Smooth muscle cell (in vitro differentiated cells): ENCODE measurements at regions not wholly inside any gene's neighbourhood (a gene's known extent, or its start where the extent isn't known, plus 50 kb on each side); places are given as distances from the start of the nearest gene placed in this dataset.

Experiments
- DNase-seq: peaks from one replicate; lab custom pipeline; 2025; ENCODE audit not compliant: unreplicated experiment; lab: John Stamatoyannopoulos, UW
- H2AFZ ChIP-seq: fragments of 200-600 bp; sonication (generic); 2 replicates; pipeline ENCODE4 v1.6.0; 2016; ENCODE audit warnings: antibody characterized with exemption, low read depth, mild to moderate bottlenecking
- H3F3A ChIP-seq: fragments of 200-600 bp; sonication (generic); 2 replicates; pipeline ENCODE4 v1.6.0; 2017; ENCODE audit warnings: antibody characterized with exemption, low read depth
- H3K27ac ChIP-seq: fragments of 200-600 bp; sonication (generic); 2 replicates; pipeline ENCODE4 v1.5.1; 2016; ENCODE audit warnings: low read depth, mild to moderate bottlenecking
- H3K27me3 ChIP-seq: fragments of 200-600 bp; sonication (generic); 2 replicates; pipeline ENCODE4 v1.6.1; 2016; ENCODE audit warnings: low read depth, mild to moderate bottlenecking
- H3K36me3 ChIP-seq: fragments of 200-600 bp; sonication (generic); 2 replicates; pipeline ENCODE4 v1.5.1; 2016; ENCODE audit warnings: low read depth
- H3K4me1 ChIP-seq: fragments of 200-600 bp; sonication (generic); 2 replicates; pipeline ENCODE4 v1.5.1; 2016; ENCODE audit warnings: low read depth
- H3K4me2 ChIP-seq: fragments of 200-600 bp; sonication (generic); 2 replicates; pipeline ENCODE4 v1.6.0; 2016; ENCODE audit warnings: mild to moderate bottlenecking
- H3K4me3 ChIP-seq: fragments of 200-600 bp; sonication (generic); 2 replicates; pipeline ENCODE4 v1.5.1; 2016; ENCODE audit warnings: mild to moderate bottlenecking
- H3K79me2 ChIP-seq: fragments of 200-600 bp; sonication (generic); 2 replicates; pipeline ENCODE4 v1.6.0; 2016; ENCODE audit warnings: low read depth, mild to moderate bottlenecking
- H3K9ac ChIP-seq: fragments of 200-600 bp; sonication (generic); 2 replicates; pipeline ENCODE4 v1.6.0; 2016; ENCODE audit warnings: low read depth
- H3K9me3 ChIP-seq: fragments of 200-600 bp; sonication (generic); replicated peaks from 2 replicates; pipeline ENCODE4 v1.5.1; 2016; ENCODE audit warnings: low read depth
- H4K20me1 ChIP-seq: fragments of 200-600 bp; sonication (generic); 2 replicates; pipeline ENCODE4 v1.6.0; 2016; ENCODE audit warnings: low read depth
- WGBS: methylation state at CpG from one replicate; pipeline ENCODE4 v1.1.7; 2016; ENCODE audit warnings: low lambda C conversion rate; 5-methylcytosine and 5-hydroxymethylcytosine counted together
- TF ChIP-seq, protein P1 (sequence below): fragments of 200-600 bp; sonication (generic); IDR thresholded peaks from 2 replicates; pipeline ENCODE4 v1.5.1; 2017; ENCODE audit warnings: borderline replicate concordance, mild to moderate bottlenecking, antibody characterized with exemption; ENCODE audit not compliant: insufficient read depth, poor library complexity, severe bottlenecking

DNA sequence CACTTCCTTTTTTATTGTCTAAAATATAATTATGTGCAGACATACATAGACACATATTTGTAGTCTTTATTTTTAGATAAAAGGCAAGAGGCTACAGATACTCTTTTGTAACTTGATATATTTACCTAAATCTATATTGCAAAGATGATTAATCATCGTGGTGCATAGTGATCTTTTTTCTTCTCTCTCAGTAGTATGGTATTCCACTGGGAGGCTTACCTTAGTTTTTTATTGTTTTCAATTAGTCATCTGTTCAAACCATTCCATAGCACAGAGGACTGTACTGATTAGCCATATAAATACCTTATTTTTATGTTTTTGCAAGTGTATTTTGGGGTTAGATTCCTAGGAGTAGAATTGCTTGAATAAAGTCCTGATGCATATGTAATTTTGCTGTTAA lies 619.7 kb downstream of the GRXCR1 start:
- Histone ChIP-seq H3K9me3 (no peaks in the 10 kb centered on the region), H3F3A (no peaks in the 10 kb centered on the region), H3K36me3 (no peaks in the 10 kb centered on the region), H3K27ac (no peak overlapping the region), H3K9ac (no peak overlapping the region), H3K4me1 (no peaks in the 10 kb centered on the region), H3K79me2 (no peaks in the 10 kb centered on the region), H4K20me1 (no peaks in the 10 kb centered on the region), H3K4me2 (no peak overlapping the region), H3K4me3 (no peak overlapping the region), H3K27me3 (no peaks in the 10 kb centered on the region), H2AFZ (no peak overlapping the region)
- TF ChIP-seq, protein P1, sequence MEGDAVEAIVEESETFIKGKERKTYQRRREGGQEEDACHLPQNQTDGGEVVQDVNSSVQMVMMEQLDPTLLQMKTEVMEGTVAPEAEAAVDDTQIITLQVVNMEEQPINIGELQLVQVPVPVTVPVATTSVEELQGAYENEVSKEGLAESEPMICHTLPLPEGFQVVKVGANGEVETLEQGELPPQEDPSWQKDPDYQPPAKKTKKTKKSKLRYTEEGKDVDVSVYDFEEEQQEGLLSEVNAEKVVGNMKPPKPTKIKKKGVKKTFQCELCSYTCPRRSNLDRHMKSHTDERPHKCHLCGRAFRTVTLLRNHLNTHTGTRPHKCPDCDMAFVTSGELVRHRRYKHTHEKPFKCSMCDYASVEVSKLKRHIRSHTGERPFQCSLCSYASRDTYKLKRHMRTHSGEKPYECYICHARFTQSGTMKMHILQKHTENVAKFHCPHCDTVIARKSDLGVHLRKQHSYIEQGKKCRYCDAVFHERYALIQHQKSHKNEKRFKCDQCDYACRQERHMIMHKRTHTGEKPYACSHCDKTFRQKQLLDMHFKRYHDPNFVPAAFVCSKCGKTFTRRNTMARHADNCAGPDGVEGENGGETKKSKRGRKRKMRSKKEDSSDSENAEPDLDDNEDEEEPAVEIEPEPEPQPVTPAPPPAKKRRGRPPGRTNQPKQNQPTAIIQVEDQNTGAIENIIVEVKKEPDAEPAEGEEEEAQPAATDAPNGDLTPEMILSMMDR = no peak
- WGBS = 86% methylated on average over 1 of the region's 1 CpG
- DNase-seq = no peak

DNA sequence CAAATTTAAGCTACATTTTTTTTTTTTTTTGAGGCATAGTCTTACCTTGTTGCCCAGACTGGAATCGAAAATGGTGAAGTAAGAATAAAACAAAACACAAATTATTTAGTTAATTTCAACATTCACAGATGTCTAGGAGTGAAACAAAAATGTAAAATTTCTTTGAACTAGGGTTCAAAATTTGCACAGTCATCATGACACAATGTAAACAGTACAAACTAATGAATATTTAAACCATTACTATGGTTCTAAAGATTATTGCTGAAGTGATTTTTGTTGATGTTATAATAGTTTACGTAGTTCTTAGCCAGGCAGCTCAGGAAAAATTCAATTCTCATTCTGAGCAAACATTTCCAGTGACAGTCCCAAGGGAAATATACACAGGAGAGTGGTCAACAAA lies 633.1 kb downstream of the GRXCR1 start:
- no peak overlapping the region for H2AFZ ChIP-seq
- no peak for DNase-seq
- TF ChIP-seq, protein P1 = no peak

DNA sequence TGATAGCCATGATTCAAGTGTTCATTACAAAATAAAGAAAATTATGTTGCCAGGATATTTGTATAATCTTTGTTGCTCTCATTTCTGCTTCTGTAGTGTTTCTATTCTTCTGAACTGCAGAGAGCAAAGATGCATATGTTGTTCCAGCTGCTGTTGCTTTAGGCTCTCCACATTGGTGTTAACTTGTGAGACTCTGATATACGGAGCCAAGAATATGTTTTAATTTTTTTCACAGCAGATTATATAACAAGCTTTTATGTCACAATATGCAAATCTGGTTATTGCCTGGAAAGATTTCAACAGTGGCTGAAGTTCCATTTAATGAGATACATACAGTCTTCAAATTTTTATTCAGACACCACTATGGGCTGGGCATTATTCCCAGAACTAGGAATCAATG lies 655.0 kb downstream of the GRXCR1 start:
- Histone ChIP-seq H3K27ac (no peak overlapping the region), H3K27me3 (no peaks in the 10 kb centered on the region), H3K79me2 (no peaks in the 10 kb centered on the region), H2AFZ (no peak overlapping the region), H4K20me1 (no peaks in the 10 kb centered on the region), H3F3A (no peaks in the 10 kb centered on the region), H3K4me1 (no peaks in the 10 kb centered on the region), H3K9ac (no peak overlapping the region), H3K9me3 (peaks cover 3% of the 10 kb centered on the region), H3K4me2 (no peak overlapping the region), H3K36me3 (no peaks in the 10 kb centered on the region), H3K4me3 (no peak overlapping the region)
- TF ChIP-seq, protein P1 = no peak
- 82% methylated on average over 1 of the region's 1 CpG for WGBS
- DNase-seq = no peak

More for the DNA sequence above, 633.1 kb downstream of the GRXCR1 start:
- no peaks in the 10 kb centered on the region for H3K36me3 ChIP-seq
- H3K4me1 ChIP-seq = no peaks in the 10 kb centered on the region
- no peak overlapping the region for H3K4me3 ChIP-seq
- no peaks in the 10 kb centered on the region for H3K27me3 ChIP-seq
- H3K9ac ChIP-seq = no peak overlapping the region
- H3K79me2 ChIP-seq = no peaks in the 10 kb centered on the region
- no peaks in the 10 kb centered on the region for H4K20me1 ChIP-seq
- WGBS = 95% methylated on average over 2 of the region's 2 CpGs
- no peak overlapping the region for H3K4me2 ChIP-seq
- H3F3A ChIP-seq = no peaks in the 10 kb centered on the region
- H3K27ac ChIP-seq = no peak overlapping the region
- H3K9me3 ChIP-seq = no peaks in the 10 kb centered on the region

DNA sequence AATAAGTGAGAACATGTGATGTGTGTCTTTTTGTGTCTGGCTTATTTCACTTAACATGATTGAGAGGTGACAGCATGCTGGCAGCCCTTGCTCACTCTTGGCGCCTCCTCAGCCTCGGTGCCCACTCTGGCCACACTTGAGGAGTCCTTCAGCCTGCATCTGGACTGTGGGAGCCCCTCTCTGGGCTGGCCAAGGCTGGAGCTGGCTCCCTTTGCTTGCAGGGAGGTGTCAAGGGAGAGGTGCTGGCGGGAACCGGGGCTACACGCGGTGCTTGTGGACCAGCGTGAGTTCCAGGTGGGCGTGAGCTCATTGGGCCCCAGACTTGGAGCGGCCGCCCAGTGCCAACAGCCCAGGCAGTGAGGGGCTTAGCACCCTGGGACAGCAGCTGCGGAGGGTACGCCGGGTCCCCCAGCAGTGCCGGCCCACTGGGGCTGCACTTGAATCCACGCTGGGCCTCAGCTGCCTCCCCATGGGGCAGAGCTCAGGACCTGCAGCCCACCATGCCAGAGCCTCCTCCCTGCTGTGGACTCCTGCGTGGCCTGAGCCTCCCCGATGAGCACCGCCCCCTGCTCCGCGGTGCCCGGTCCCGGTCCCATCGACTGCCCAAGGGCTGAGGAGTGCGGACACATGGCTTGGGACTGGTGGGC lies 658.6 kb downstream of the GRXCR1 start:
- Histone ChIP-seq H3K9ac (no peak overlapping the region), H2AFZ (no peak overlapping the region), H4K20me1 (no peaks in the 10 kb centered on the region), H3K79me2 (no peaks in the 10 kb centered on the region), H3K36me3 (no peaks in the 10 kb centered on the region), H3K4me2 (no peak overlapping the region), H3K27me3 (no peaks in the 10 kb centered on the region), H3F3A (no peaks in the 10 kb centered on the region), H3K4me1 (no peaks in the 10 kb centered on the region), H3K9me3 (peaks cover 3% of the 10 kb centered on the region), H3K27ac (no peak overlapping the region), H3K4me3 (no peak overlapping the region)
- WGBS = 93% methylated on average over 24 of the region's 24 CpGs
- TF ChIP-seq, protein P1 = no peak
- no peak for DNase-seq
